ENCODE measurements at regions not wholly inside any gene's neighbourhood (a gene's known extent, or its start where the extent isn't known, plus 50 kb on each side); places are given as distances from the start of the nearest gene placed in this dataset.

GRCh38 chr6:103153016-103153415, 1706.7 kb downstream of the HACE1 start:
- H3K27me3 ChIP-seq (ENCODE audit: control insufficient read depth in 1 of 2, insufficient read depth in 2 of 2, low read length in 2 of 2), result no peaks in the 10 kb centered on the region
- H3K4me3 ChIP-seq (replicated peaks in 1 of 3; ENCODE audit: insufficient read depth in 1 of 3, low read depth in 2 of 3, low read length in 3 of 3), result no peak overlapping the region
- TF ChIP-seq RBAK (CRISPR knock-in tag; IDR thresholded peaks at IDR 0.05) (no peak), SOX6 (IDR thresholded peaks at IDR 0.05) (no peak), SOX6 (CRISPR knock-in tag; IDR thresholded peaks at IDR 0.05) (no peak), ZNF629 (CRISPR knock-in tag; conservative IDR thresholded peaks at IDR 0.05) (no peak), ZBTB42 (CRISPR knock-in tag; IDR thresholded peaks at IDR 0.05) (no peak), ZNF225 (CRISPR knock-in tag; IDR thresholded peaks at IDR 0.05) (no peak), SMARCC2 (IDR thresholded peaks at IDR 0.05) (no peak), MED13 (CRISPR knock-in tag; IDR thresholded peaks at IDR 0.05) (no peak), ZEB1 (IDR thresholded peaks at IDR 0.05; ENCODE audit: insufficient replicate concordance, low read depth) (no peak)
- TF ChIP-seq, protein P1, sequence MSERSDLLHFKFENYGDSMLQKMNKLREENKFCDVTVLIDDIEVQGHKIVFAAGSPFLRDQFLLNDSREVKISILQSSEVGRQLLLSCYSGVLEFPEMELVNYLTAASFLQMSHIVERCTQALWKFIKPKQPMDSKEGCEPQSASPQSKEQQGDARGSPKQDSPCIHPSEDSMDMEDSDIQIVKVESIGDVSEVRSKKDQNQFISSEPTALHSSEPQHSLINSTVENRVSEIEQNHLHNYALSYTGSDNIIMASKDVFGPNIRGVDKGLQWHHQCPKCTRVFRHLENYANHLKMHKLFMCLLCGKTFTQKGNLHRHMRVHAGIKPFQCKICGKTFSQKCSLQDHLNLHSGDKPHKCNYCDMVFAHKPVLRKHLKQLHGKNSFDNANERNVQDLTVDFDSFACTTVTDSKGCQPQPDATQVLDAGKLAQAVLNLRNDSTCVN (CRISPR knock-in tag; IDR thresholded peaks at IDR 0.05; ENCODE audit: borderline replicate concordance), result no peak
- no TSS peak for BruUV-seq (replicated peaks)
- peaks cover 17% of the 10 kb centered on the region for H3K4me1 ChIP-seq (ENCODE audit: insufficient read depth, low read length)
- no peak for FAIRE-seq
- CTCF ChIA-PET (ENCODE audit: low intra/inter-chr PET ratio, low total read pairs), result no interaction called here
- H2AFZ ChIP-seq (ENCODE audit: low read length), result no peak overlapping the region
- H3K9ac ChIP-seq (ENCODE audit: insufficient read depth, low read depth, low read length), result no peak overlapping the region
- no peaks in the 10 kb centered on the region for H3K79me2 ChIP-seq (ENCODE audit: insufficient read depth, low read length)
- 44% methylated on average over 3 of the region's 3 CpGs for WGBS (ENCODE audit: low lambda C conversion rate)
- no peaks in the 10 kb centered on the region for H3K9me3 ChIP-seq (ENCODE audit: low read length)
- ATAC-seq, result no peak
- POLR2A ChIA-PET, result no interaction called here
- no peak overlapping the region for H3K27ac ChIP-seq (ENCODE audit: extremely low read length, insufficient read depth, low read length)
- in situ Hi-C loops (cut with HindIII; ENCODE audit: extremely low pct_ligation_motif_present, low pct_unique_long_range_greater_than_20kb), result no loop called here
- no peaks in the 10 kb centered on the region for H4K20me1 ChIP-seq (ENCODE audit: insufficient read depth, low read length)
- intact Hi-C loops (cut with micrococcal nuclease; ENCODE audit: unreplicated experiment), result no loop called here
- no peak for DNase-seq (ENCODE audit: low spot score)
- no peak overlapping the region for H3K4me2 ChIP-seq (ENCODE audit: low read depth, low read length)
- no peaks in the 10 kb centered on the region for H3K36me3 ChIP-seq (replicated peaks in 1 of 2; ENCODE audit: control insufficient read depth in 1 of 2, insufficient read depth in 2 of 2, low read length in 2 of 2)

DNA sequence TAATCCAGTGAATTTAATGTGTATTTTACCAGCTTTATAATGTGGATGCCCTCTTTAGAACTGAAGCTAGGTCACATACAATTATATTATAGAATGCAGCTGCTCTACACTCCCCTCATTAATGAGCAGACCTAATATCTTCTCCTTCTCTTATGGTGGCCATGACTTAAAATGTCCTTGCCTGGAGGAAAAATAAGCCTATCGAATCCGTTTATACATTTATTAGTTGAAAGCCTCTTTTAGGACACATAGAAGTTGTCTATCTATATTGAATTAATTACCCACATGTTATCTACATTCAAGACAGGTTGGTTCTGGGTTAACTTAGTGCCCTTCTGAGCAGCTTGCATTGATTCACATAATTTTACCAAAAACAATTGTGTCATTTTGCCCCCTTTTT, 1716.8 kb downstream of the HACE1 start:
- no peaks in the 10 kb centered on the region for H3K79me2 ChIP-seq (ENCODE audit: insufficient read depth, low read length)
- H3K27ac ChIP-seq (ENCODE audit: extremely low read length, insufficient read depth, low read length), result no peak overlapping the region
- no peak for ATAC-seq
- in situ Hi-C loops (cut with HindIII; ENCODE audit: extremely low pct_ligation_motif_present, low pct_unique_long_range_greater_than_20kb) (no loop called here), intact Hi-C loops (cut with micrococcal nuclease; ENCODE audit: unreplicated experiment) (no loop called here)
- H3K4me2 ChIP-seq (ENCODE audit: low read depth, low read length), result no peak overlapping the region
- BruUV-seq (replicated peaks), result no TSS peak
- H3K4me1 ChIP-seq (ENCODE audit: insufficient read depth, low read length), result no peaks in the 10 kb centered on the region
- H3K9ac ChIP-seq (ENCODE audit: insufficient read depth, low read depth, low read length), result no peak overlapping the region
- H3K9me3 ChIP-seq (ENCODE audit: low read length), result no peaks in the 10 kb centered on the region
- no peaks in the 10 kb centered on the region for H3K36me3 ChIP-seq (replicated peaks in 1 of 2; ENCODE audit: control insufficient read depth in 1 of 2, insufficient read depth in 2 of 2, low read length in 2 of 2)
- no peaks in the 10 kb centered on the region for H4K20me1 ChIP-seq (ENCODE audit: insufficient read depth, low read length)
- ChIA-PET CTCF (ENCODE audit: low intra/inter-chr PET ratio, low total read pairs) (no interaction called here), POLR2A (no interaction called here)
- FAIRE-seq, result no peak
- no peak for DNase-seq (ENCODE audit: low spot score)
- no peak overlapping the region for H3K4me3 ChIP-seq (replicated peaks in 1 of 3; ENCODE audit: insufficient read depth in 1 of 3, low read depth in 2 of 3, low read length in 3 of 3)
- H3K27me3 ChIP-seq (ENCODE audit: control insufficient read depth in 1 of 2, insufficient read depth in 2 of 2, low read length in 2 of 2), result no peaks in the 10 kb centered on the region
- WGBS (ENCODE audit: low lambda C conversion rate), result 0% methylated on average over 2 of the region's 2 CpGs
- H2AFZ ChIP-seq (ENCODE audit: low read length), result no peak overlapping the region
- TF ChIP-seq, protein P2, sequence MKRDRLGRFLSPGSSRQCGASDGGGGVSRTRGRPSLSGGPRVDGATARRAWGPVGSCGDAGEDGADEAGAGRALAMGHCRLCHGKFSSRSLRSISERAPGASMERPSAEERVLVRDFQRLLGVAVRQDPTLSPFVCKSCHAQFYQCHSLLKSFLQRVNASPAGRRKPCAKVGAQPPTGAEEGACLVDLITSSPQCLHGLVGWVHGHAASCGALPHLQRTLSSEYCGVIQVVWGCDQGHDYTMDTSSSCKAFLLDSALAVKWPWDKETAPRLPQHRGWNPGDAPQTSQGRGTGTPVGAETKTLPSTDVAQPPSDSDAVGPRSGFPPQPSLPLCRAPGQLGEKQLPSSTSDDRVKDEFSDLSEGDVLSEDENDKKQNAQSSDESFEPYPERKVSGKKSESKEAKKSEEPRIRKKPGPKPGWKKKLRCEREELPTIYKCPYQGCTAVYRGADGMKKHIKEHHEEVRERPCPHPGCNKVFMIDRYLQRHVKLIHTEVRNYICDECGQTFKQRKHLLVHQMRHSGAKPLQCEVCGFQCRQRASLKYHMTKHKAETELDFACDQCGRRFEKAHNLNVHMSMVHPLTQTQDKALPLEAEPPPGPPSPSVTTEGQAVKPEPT (CRISPR knock-in tag; IDR thresholded peaks at IDR 0.05; ENCODE audit: low read depth), result no peak
- no peak for TF ChIP-seq HDAC2 (CRISPR knock-in tag; IDR thresholded peaks at IDR 0.05)
- TF ChIP-seq, protein P3, sequence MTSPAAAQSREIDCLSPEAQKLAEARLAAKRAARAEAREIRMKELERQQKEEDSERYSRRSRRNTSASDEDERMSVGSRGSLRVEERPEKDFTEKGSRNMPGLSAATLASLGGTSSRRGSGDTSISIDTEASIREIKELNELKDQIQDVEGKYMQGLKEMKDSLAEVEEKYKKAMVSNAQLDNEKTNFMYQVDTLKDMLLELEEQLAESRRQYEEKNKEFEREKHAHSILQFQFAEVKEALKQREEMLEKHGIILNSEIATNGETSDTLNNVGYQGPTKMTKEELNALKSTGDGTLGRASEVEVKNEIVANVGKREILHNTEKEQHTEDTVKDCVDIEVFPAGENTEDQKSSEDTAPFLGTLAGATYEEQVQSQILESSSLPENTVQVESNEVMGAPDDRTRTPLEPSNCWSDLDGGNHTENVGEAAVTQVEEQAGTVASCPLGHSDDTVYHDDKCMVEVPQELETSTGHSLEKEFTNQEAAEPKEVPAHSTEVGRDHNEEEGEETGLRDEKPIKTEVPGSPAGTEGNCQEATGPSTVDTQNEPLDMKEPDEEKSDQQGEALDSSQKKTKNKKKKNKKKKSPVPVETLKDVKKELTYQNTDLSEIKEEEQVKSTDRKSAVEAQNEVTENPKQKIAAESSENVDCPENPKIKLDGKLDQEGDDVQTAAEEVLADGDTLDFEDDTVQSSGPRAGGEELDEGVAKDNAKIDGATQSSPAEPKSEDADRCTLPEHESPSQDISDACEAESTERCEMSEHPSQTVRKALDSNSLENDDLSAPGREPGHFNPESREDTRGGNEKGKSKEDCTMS (CRISPR knock-in tag; conservative IDR thresholded peaks at IDR 0.05), result no peak
- no peak for TF ChIP-seq TGIF2 (CRISPR knock-in tag; IDR thresholded peaks at IDR 0.05)
- no peak for TF ChIP-seq ATF7 (IDR thresholded peaks at IDR 0.05)
- no peak for TF ChIP-seq ATF7 (CRISPR knock-in tag; IDR thresholded peaks at IDR 0.05)
- no peak for TF ChIP-seq ZBTB3 (CRISPR knock-in tag; IDR thresholded peaks at IDR 0.05; ENCODE audit: borderline replicate concordance, low read depth)

Measured in HepG2 (cell line).